Trophoblast cell (in vitro differentiated cells and primary cell): ENCODE measurements at regions not wholly inside any gene's neighbourhood (a gene's known extent, or its start where the extent isn't known, plus 50 kb on each side); places are given as distances from the start of the nearest gene placed in this dataset.

Source experiments
- DNase-seq, 2 donors: peaks; one replicate each; pipeline ENCODE4 v3.0.0-alpha.2; 2016
- H2AFZ ChIP-seq: 2 replicates; pipeline ENCODE4 v1.6.1; 2013; ENCODE audit warnings: low read length, moderate library complexity, mild to moderate bottlenecking; ENCODE audit not compliant: insufficient read depth, poor library complexity
- H2AK5ac ChIP-seq: 2 replicates; pipeline ENCODE4 v1.6.1; 2013; ENCODE audit warnings: mild to moderate bottlenecking, low read length
- H2BK120ac ChIP-seq: 2 replicates; pipeline ENCODE4 v1.6.1; 2013; ENCODE audit warnings: low read length, mild to moderate bottlenecking, moderate library complexity; ENCODE audit not compliant: insufficient read depth, poor library complexity
- H2BK12ac ChIP-seq: 2 replicates; pipeline ENCODE4 v1.6.1; 2013; ENCODE audit warnings: mild to moderate bottlenecking, low read length, moderate library complexity
- H2BK5ac ChIP-seq: 2 replicates; pipeline ENCODE4 v1.6.1; 2013; ENCODE audit warnings: low read length, low read depth, moderate library complexity, mild to moderate bottlenecking; ENCODE audit not compliant: poor library complexity
- H3K14ac ChIP-seq: 2 replicates; pipeline ENCODE4 v1.6.1; 2013; ENCODE audit warnings: mild to moderate bottlenecking, low read length
- H3K18ac ChIP-seq: 2 replicates; pipeline ENCODE4 v1.6.1; 2013; ENCODE audit warnings: mild to moderate bottlenecking, low read length
- H3K23ac ChIP-seq: 2 replicates; pipeline ENCODE4 v1.6.1; 2013; ENCODE audit warnings: low read length
- H3K27ac ChIP-seq: 2 replicates; pipeline ENCODE4 v1.5.1; 2013; ENCODE audit warnings: low read depth, mild to moderate bottlenecking, inconsistent platforms, low read length, moderate library complexity
- H3K27me3 ChIP-seq: 2 replicates; pipeline ENCODE4 v1.6.1; 2013; ENCODE audit warnings: inconsistent platforms, mild to moderate bottlenecking, low read length, moderate library complexity; ENCODE audit not compliant: insufficient read depth
- H3K36me3 ChIP-seq, 2 experiments: 1 replicate in 1 of 2; 2 replicates in 1 of 2; pipeline ENCODE4 v1.6.1; 2013; ENCODE audit warnings: low read length in 2 of 2, mild to moderate bottlenecking in 2 of 2, moderate library complexity in 1 of 2; ENCODE audit not compliant: insufficient read depth in 2 of 2, control insufficient read depth in 1 of 2
- H3K4ac ChIP-seq: 2 replicates; pipeline ENCODE4 v1.6.1; 2013; ENCODE audit warnings: low read depth, mild to moderate bottlenecking, low read length, moderate library complexity
- H3K4me1 ChIP-seq, 2 experiments: 1 replicate in 1 of 2; 2 replicates in 1 of 2; pipeline ENCODE4 v1.6.1; 2013; ENCODE audit warnings: low read length in 2 of 2, mild to moderate bottlenecking in 2 of 2, moderate library complexity in 1 of 2; ENCODE audit not compliant: insufficient read depth in 2 of 2, control insufficient read depth in 1 of 2
- H3K4me2 ChIP-seq: 2 replicates; pipeline ENCODE4 v1.6.1; 2013; ENCODE audit warnings: inconsistent platforms, mild to moderate bottlenecking, low read length, moderate library complexity
- H3K4me3 ChIP-seq: 2 replicates; pipeline ENCODE4 v1.5.1; 2013; ENCODE audit warnings: mild to moderate bottlenecking, low read depth, low read length, inconsistent platforms
- H3K79me1 ChIP-seq: one replicate; pipeline ENCODE4 v1.6.1; 2013; ENCODE audit warnings: low read length
- H3K79me2 ChIP-seq: 2 replicates; pipeline ENCODE4 v1.6.1; 2013; ENCODE audit warnings: low read length, mild to moderate bottlenecking; ENCODE audit not compliant: control insufficient read depth, insufficient read depth, poor library complexity
- H3K9ac ChIP-seq: 2 replicates; pipeline ENCODE4 v1.6.1; 2013; ENCODE audit warnings: mild to moderate bottlenecking, low read length
- H3K9me3 ChIP-seq: 2 replicates; pipeline ENCODE4 v1.6.1; 2013; ENCODE audit warnings: low read depth, mild to moderate bottlenecking, control low read depth, inconsistent platforms, low read length; ENCODE audit not compliant: insufficient read depth
- H4K12ac ChIP-seq: 2 replicates; pipeline ENCODE4 v1.6.1; 2013; ENCODE audit warnings: low read depth, mild to moderate bottlenecking, low read length, moderate library complexity
- H4K8ac ChIP-seq: 2 replicates; pipeline ENCODE4 v1.6.1; 2013; ENCODE audit warnings: low read depth, mild to moderate bottlenecking, low read length, moderate library complexity
- H4K91ac ChIP-seq: one replicate; pipeline ENCODE4 v1.6.1; 2013; ENCODE audit warnings: low read depth, mild to moderate bottlenecking, low read length, moderate library complexity
- WGBS: extraction: QIAGEN DNeasy Blood & Tissue Kit; methylation state at CpG from one replicate; pipeline ENCODE4 v1.1.7; 2013; ENCODE audit warnings: missing lambda C conversion rate; ENCODE audit not compliant: insufficient read length, insufficient coverage; ENCODE audit errors: extremely low coverage; 5-methylcytosine and 5-hydroxymethylcytosine counted together

- no peaks in the 10 kb centered on the region for H3K4me1 ChIP-seq
- no peak overlapping the region for H3K4ac ChIP-seq
- no peak overlapping the region for H2BK120ac ChIP-seq
- H2AK5ac ChIP-seq = no peak overlapping the region
- H4K8ac ChIP-seq = no peak overlapping the region
- H4K91ac ChIP-seq = no peak overlapping the region
- no peaks in the 10 kb centered on the region for H3K27me3 ChIP-seq
- H3K23ac ChIP-seq = no peak overlapping the region
- no peak overlapping the region for H3K14ac ChIP-seq
- no peak overlapping the region for H3K18ac ChIP-seq
- no peak overlapping the region for H4K12ac ChIP-seq
- no peaks in the 10 kb centered on the region for H3K79me1 ChIP-seq
- H2AFZ ChIP-seq = no peak overlapping the region
- no peak overlapping the region for H3K9ac ChIP-seq
- H3K4me3 ChIP-seq = no peak overlapping the region
- H2BK12ac ChIP-seq = no peak overlapping the region
- peak in 1 of 2 donors; percentile 28 for DNase-seq
- no peak overlapping the region for H3K27ac ChIP-seq
- no peak overlapping the region for H3K4me2 ChIP-seq
- WGBS = 100% methylated on average over 2 of the region's 5 CpGs
- H3K36me3 ChIP-seq = no peaks in the 10 kb centered on the region
- no peak overlapping the region for H2BK5ac ChIP-seq
- no peaks in the 10 kb centered on the region for H3K79me2 ChIP-seq
- H3K9me3 ChIP-seq = no peaks in the 10 kb centered on the region
These were observed 183.2 kb upstream of the KCNG1 start for GRCh38 chr20:51206032-51206662.

GRCh38 chr20:51204794-51205193 is 181.9 kb upstream of the KCNG1 start:
- Histone ChIP-seq H3K14ac (no peak overlapping the region), H2AFZ (no peak overlapping the region), H2AK5ac (no peak overlapping the region), H3K79me2 (no peaks in the 10 kb centered on the region), H2BK12ac (no peak overlapping the region), H3K27ac (no peak overlapping the region), H3K23ac (no peak overlapping the region), H3K79me1 (no peaks in the 10 kb centered on the region), H3K4me2 (no peak overlapping the region), H4K8ac (no peak overlapping the region), H3K9me3 (no peaks in the 10 kb centered on the region), H3K4me3 (no peak overlapping the region), H2BK5ac (no peak overlapping the region), H3K36me3 (no peaks in the 10 kb centered on the region), H3K4ac (no peak overlapping the region), H3K27me3 (no peaks in the 10 kb centered on the region), H3K4me1 (no peaks in the 10 kb centered on the region), H3K9ac (no peak overlapping the region), H3K18ac (no peak overlapping the region), H4K12ac (no peak overlapping the region), H2BK120ac (no peak overlapping the region), H4K91ac (no peak overlapping the region)
- DNase-seq = no peak
- WGBS = no CpG with 5 or more reads among the region's 1 CpG

- no peak overlapping the region for H3K14ac ChIP-seq
- no peak overlapping the region for H2BK5ac ChIP-seq
- no peak overlapping the region for H3K23ac ChIP-seq
These were observed 181.3 kb upstream of the KCNG1 start for GRCh38 chr20:51204051-51204715.

GRCh38 chr20:51202304-51202703 is 179.4 kb upstream of the KCNG1 start:
- Histone ChIP-seq H4K12ac (no peak overlapping the region), H3K9me3 (no peaks in the 10 kb centered on the region), H3K9ac (no peak overlapping the region), H3K14ac (no peak overlapping the region), H2AFZ (no peak overlapping the region), H2BK120ac (no peak overlapping the region), H2BK5ac (no peak overlapping the region), H3K4me3 (no peak overlapping the region), H3K4me1 (no peaks in the 10 kb centered on the region), H3K79me2 (no peaks in the 10 kb centered on the region), H3K18ac (no peak overlapping the region), H4K91ac (no peak overlapping the region), H3K79me1 (no peaks in the 10 kb centered on the region), H4K8ac (no peak overlapping the region), H3K23ac (no peak overlapping the region), H3K27ac (no peak overlapping the region), H3K4ac (no peak overlapping the region), H2BK12ac (no peak overlapping the region), H3K36me3 (no peaks in the 10 kb centered on the region), H3K4me2 (no peak overlapping the region), H3K27me3 (no peaks in the 10 kb centered on the region), H2AK5ac (no peak overlapping the region)
- no peak for DNase-seq
- no CpG with 5 or more reads among the region's 10 CpGs for WGBS

More at GRCh38 chr20:51204051-51204715, 181.3 kb upstream of the KCNG1 start:
- no CpG with 5 or more reads among the region's 3 CpGs for WGBS
- H3K9me3 ChIP-seq = no peaks in the 10 kb centered on the region
- no peaks in the 10 kb centered on the region for H3K79me2 ChIP-seq
- H2AFZ ChIP-seq = no peak overlapping the region
- H3K18ac ChIP-seq = no peak overlapping the region
- H3K4me1 ChIP-seq = no peaks in the 10 kb centered on the region
- H3K27me3 ChIP-seq = no peaks in the 10 kb centered on the region
- H4K12ac ChIP-seq = no peak overlapping the region
- no peak for DNase-seq
- no peak overlapping the region for H2BK120ac ChIP-seq
- H4K8ac ChIP-seq = no peak overlapping the region
- no peak overlapping the region for H3K9ac ChIP-seq
- no peak overlapping the region for H2BK12ac ChIP-seq
- H3K36me3 ChIP-seq = no peaks in the 10 kb centered on the region
- H2AK5ac ChIP-seq = no peak overlapping the region
- H3K4me3 ChIP-seq = no peak overlapping the region
- H3K79me1 ChIP-seq = no peaks in the 10 kb centered on the region
- no peak overlapping the region for H3K4me2 ChIP-seq
- H3K27ac ChIP-seq = no peak overlapping the region
- H3K4ac ChIP-seq = no peak overlapping the region
- H4K91ac ChIP-seq = no peak overlapping the region
